GM21786 (cell line): ENCODE measurements at regions not wholly inside any gene's neighbourhood (a gene's known extent, or its start where the extent isn't known, plus 50 kb on each side); places are given as distances from the start of the nearest gene placed in this dataset.
"Not testable (repeated sequence)": the region's sequence is repeated elsewhere in the genome, so short reads cannot be mapped to it uniquely, and the experiment has no call there.

ENCODE experiments used
- ATAC-seq: cut with Tn5 transposase; IDR thresholded peaks from one replicate; pipeline ENCODE4 v1.9.1; 2021; ENCODE audit not compliant: unreplicated experiment

DNA sequence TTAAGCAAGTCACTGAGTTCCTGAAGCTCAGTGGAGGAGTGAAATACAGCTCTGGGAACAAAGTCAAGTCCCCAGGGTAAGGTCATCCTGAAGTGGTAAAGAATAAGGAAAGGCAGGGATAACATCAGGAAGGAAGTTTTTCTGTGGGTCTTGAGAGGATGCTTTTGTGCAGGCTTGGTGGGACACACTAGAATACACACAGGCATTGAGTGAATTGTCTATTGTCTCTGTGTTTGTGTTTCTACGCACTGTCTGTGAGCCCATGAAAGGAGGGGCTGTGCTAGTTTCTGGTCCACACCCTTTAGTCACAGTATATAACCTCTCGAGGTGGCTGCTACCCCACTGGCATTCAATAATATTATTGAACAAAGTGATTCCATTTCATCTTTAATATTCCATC is 95.8 kb upstream of the ABCB5 start:
- no peak for ATAC-seq

- no peak for ATAC-seq
Measured at GRCh38 chr7:20520530-20520929, 94.9 kb upstream of the ABCB5 start.

DNA sequence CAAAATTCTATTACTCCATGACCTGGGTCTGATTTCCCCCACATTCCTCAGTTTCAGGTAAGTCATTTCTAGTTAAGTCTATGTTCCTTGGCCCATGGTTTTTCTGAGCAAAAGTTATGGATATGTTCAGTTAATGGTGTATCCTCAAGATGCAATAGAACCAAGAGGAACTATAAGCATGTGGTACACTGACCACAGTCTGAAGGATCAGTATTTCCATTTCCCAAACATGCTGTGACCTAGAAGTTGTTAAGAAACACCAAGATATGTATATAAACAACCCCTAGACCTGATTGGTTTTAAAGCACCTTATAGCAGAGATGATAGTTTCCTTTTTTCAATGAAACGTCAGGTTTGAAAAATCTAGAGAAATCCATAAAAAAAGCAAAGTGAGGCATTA is 94.2 kb upstream of the ABCB5 start:
- no peak for ATAC-seq

GRCh38 chr7:20529260-20529659 is 86.2 kb upstream of the ABCB5 start:
- no peak for ATAC-seq

GRCh38 chr7:20532890-20533289 is 82.6 kb upstream of the ABCB5 start:
- no peak for ATAC-seq

DNA sequence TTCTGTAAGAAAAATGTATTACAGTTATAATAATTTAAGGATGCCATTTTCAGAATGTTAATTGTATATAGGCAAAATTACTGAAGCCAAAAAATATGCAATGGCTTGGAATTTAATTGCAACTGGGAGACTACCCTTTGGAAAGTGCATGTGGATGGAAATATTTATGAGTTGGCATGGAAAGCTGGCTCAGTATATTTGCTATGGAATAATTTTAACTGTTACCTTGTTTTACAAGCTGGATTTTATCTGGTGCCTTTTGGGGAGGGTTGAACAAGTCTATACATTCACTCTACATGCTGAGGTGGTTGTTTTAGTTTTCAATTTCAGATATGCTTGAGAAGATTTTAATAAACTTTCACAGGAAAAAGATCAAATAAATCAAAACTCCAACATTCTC is 80.9 kb upstream of the ABCB5 start:
- no peak for ATAC-seq

- ATAC-seq, result no peak
Measured at GRCh38 chr7:20535541-20535940, 79.9 kb upstream of the ABCB5 start.

GRCh38 chr7:20539201-20539600 is 76.3 kb upstream of the ABCB5 start:
- ATAC-seq, result no peak

DNA sequence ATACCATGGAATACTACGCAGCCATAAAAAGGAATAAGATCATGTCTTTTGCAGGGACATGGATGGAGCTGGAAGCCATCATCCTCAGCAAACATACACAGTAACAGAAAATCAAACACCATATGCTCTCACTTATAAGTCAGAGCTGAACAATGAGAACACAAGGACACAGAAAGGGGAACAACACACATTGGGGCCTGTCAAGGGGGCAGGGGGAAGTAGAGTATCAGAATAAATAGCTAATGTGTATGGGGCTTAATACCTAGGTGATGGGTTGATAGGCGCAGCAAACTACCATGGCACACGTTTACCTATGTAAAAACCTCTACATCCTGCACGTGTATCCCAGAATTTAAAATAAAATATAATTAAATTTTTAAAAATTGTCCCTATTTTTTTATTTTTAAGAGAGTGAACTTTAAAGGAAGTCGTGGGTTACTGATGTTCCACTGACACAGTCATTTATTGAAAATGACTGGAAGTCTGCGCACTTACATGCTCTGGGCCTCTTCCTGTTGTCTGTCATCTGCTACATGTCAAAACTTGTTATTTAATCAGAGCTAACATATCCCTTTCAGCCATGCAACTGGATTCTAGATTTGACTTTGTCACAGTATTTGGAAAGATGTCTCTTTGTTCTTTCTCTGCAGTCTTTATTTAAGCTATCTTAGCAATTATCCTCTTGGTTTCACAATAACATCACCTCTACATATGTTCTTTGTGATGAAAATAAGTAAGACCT is 73.7 kb upstream of the ABCB5 start:
- no peak for ATAC-seq

DNA sequence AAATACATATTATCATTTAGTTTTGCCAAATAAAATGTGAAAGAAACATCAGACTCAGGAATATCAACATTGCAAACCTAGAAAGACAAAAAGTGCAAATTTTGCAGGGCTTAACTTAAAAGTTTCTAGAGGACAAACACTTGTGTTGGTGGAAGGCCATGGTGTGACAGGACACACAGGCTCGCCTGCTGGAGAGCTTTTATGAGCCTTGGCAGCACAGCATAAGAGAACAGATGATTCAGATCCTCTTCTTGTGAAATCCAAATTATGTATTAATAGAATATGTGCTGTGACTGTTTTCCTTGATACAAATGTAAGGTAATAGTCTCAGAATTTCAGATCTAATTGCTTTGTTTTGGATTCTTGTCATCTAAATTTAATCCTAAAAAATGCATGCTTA is 72.9 kb upstream of the ABCB5 start:
- ATAC-seq, result no peak

GRCh38 chr7:20543500-20543899 is 72.0 kb upstream of the ABCB5 start:
- ATAC-seq, result no peak

GRCh38 chr7:20545016-20545415 is 70.5 kb upstream of the ABCB5 start:
- no peak for ATAC-seq

- ATAC-seq, result not testable (repeated sequence)
Measured at GRCh38 chr7:20546958-20547357, 68.5 kb upstream of the ABCB5 start.

- ATAC-seq, result no peak
Measured at GRCh38 chr7:20554072-20554471, 61.4 kb upstream of the ABCB5 start.

DNA sequence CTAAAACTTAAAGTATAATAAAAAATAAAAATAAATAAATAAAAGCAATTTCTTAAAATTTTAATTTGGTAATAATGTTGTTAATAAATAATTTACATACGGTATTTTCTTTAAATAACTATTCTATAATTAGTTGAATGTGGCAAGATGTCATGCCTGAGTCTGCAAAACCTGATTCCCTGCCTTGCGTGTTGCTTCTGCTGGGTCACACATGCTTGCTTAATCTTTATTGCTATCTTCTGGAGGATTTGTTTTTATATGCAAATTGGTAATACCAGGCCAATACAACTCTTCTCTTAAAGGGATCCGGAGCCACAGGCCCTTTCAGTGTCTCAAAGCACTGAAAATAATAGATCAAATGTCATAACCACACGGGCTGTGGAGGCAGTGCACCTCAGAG is 59.4 kb upstream of the ABCB5 start:
- ATAC-seq, result no peak

GRCh38 chr7:20557116-20557515 is 58.4 kb upstream of the ABCB5 start:
- ATAC-seq, result no peak

DNA sequence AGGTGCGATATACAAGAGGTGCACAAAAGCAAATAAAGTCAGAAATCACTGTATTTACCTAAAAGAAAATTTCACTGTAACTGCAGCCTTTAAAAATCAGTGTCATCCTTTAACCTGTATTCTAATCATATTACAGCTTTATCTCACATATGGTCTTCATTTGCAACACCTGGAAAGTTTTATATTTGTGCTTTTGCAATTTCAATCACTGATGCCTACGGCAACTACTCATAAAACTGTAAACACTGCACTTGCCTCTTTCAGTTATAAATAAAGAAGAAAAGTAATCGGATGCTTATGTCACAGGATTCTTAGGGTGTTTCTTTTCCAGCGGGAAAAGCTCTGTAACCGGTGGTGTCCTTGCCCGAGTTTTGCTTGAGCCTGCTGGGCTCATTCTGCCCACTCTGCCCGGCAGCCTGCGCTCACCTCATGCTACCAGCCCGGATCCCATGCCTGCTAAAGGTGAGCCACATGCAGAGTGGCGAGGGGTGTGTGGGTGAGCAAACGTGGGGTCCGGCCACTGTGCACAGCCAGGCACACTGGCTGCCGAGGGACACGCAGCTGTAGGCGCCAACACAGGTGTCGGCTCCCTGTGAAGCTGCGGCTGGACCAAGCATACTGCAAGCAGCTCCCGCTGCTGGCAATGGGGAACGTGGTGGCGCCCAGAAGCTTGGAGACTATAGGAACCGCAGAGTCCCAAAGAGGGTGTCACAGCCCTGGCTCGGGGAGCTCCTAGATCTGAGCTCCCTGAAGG is 56.3 kb upstream of the ABCB5 start:
- ATAC-seq, result no peak

- ATAC-seq, result no peak
Measured at GRCh38 chr7:20559883-20560282, 55.6 kb upstream of the ABCB5 start.

DNA sequence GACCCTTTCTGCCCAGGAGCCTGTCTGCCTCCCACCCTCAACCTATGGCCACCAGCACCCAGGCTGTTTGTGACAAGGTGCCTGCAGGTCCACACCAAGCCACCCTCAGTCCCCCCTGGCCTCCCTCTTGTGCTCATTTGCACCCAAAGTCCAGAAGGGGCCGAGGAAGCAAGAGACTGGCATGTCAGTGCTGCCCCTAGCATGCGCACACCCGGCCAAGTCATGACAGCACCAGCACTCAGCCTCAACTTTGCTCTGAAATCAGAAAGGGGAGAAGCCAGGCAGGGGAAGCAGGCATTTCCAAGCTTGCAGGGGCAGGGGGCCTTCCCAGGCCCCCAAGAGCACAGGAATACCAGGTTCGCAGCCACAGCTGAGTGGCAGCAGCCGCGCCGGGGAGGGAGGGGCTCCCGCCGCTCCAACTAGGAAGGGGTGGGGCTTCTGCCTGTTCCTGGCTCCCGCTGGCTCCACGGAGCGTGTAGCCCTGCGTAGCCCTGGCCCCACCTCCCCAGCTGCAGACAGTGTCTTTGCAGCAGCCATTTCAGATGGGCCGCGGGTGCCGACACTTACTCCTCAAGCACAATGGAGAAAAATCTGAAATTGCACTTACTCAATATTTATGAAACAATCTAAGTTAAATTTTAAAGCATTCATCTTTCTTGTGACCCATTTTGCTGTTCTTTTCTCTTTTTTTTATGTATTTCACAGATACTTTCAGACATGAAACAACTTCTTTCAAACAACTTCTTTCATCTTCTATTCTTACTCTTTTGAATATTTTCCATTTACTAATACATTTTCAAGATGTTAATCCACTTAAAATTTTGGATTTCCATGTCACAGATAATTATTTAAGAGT is 54.9 kb upstream of the ABCB5 start:
- peak; percentile 47 for ATAC-seq

DNA sequence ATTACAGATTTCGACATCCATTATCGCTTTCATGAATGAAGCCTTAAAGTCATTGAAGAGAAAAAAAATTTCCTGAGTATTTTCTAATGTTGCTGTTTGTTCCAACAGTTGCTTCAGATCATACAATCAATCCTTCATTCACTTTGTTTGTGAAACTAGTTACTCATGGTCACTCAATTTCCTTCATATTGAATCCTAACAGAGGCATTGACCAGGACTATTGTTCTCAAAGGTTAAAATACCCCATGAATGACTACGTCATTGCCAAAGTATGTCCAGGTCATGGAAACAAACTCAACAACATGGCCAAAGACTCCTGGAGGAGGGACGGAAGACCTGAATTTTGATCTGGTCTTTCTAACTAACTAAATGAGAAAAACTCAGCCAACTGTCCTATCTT is 54.0 kb upstream of the ABCB5 start:
- ATAC-seq, result no peak

DNA sequence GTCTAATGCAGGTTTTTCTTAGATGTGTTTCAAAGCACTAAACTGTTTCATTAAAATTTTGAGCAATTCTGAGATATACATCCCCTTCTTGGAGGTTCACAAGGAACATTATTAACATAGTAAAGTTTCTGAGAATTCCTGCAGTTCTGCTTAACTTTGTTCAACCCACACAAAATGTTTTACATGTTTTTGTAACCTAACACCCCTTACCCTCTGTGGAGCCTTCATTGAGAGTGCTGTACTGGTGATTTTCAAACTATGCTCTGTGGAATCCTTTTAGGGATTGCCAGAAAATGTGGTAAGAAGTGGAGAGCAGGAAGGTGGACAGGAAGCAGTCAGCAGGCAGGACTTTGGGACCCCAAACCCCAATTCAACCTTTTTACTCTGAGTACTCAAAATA is 53.6 kb upstream of the ABCB5 start:
- no peak for ATAC-seq

GRCh38 chr7:20562461-20562860 is 53.0 kb upstream of the ABCB5 start:
- ATAC-seq, result no peak
